LHCN-M2 (cell line): ENCODE measurements at regions not wholly inside any gene's neighbourhood (a gene's known extent, or its start where the extent isn't known, plus 50 kb on each side); places are given as distances from the start of the nearest gene placed in this dataset.

ENCODE experiments used
- DNase-seq: peaks from one replicate; pipeline ENCODE4 v3.0.0-alpha.2; 2012; ENCODE audit warnings: low read depth

DNA sequence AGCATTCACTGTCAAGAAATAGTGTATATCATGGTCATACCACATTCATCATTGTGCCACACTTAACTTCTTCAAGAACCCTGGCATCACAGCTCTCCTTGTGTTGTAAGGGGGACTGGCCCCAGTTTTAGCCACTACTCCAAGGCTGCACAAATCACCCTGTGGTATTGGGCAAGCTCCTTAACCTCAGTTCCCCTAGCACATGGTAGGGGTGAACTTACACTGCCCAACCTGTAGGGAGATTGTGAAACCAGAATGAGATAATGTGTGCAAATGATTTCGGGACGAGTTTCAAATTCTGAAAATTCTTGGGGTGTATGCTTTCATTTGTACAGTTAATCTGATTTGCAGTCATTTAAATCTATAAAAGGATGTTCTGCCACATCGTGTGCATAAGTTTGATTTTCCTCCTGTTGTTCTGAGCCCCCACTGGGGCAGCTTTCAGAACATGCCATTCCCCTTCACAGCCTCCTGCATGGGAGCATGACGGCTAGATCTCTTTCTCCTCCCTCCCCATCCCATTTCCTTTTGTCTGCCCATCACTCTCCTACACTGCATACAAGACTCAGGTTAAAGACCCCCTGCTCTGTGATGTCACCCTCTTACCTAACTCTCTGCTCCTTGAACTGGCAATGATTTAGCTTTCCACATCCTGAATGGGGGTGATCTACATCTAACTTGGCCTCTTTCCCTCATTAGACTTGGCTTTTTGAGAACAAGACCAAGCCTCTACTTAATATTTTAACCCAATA, 290.3 kb downstream of the CHRM3 start:
- no peak for DNase-seq

DNA sequence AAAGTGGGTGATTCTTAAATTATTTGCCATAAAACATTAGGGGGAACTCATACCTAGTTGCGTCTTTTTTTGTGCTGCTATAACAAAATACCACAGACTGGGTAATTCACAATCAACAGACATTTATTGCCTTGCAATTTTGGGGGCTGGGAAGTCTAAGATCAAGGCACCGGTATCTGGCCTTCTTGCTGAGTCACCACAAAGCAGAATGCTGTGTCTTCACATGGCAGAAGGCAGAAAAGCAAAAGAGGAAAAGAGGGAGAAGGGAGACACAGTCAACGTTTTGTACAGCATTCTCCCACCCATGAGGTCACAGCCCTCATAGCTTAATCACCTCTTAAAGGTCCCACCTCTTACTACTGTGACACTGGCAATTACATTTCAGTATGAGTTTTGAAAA, 291.0 kb downstream of the CHRM3 start:
- no peak for DNase-seq

DNA sequence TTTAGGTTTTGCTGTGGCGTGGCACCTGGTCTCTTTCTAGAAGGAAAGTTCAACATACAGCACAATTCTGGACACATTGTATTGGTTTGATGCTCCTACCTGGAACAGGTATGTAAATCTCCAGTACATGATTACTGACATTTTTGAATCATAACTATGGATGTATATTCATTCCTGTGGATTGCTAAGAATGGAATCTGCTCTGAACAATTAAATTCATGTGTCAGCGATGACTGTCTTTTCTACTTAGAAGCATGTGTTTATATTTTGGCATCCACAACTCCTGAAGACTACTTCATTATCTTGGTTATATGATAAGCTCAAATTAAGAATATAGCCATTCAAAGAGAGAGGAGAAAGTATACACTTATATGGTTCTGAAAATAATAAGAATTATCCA, 291.8 kb downstream of the CHRM3 start:
- no peak for DNase-seq

DNA sequence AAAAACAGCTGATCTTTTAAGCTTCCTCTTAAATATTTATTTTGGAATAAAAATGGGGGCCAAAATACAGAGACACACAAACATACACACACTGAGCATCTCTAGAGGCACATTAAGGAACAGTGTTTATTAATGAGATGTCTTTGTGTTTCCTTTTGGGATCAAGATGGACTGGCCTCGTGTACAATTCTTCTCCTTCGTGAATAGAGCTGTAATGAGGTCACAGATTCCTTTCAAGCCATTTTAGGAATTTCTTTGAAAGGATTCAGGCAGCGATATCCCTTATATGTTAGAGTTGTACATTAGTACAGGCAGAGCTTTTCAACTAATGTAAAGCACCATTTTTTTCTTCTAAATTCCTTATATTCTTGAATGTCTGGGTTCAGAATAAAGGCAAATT, 295.7 kb downstream of the CHRM3 start:
- DNase-seq: no peak

DNA sequence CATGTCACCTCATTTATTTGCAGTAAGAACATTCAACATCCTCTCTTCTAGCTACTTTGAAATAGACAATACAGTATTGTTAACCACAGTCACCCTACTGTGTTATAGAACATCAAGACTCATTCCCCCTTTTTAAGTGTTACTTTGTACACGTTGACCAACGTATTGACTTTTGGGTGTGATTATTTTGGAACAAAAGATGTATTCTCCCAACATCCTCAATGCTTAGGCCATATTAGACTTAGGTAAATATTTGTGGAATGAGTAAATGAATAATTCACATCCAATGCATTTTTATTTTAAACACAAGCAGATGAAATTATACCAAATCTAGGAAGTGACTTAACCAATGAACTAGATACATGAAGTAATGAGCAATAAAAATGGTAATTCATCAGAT, 296.6 kb downstream of the CHRM3 start:
- no peak for DNase-seq

DNA sequence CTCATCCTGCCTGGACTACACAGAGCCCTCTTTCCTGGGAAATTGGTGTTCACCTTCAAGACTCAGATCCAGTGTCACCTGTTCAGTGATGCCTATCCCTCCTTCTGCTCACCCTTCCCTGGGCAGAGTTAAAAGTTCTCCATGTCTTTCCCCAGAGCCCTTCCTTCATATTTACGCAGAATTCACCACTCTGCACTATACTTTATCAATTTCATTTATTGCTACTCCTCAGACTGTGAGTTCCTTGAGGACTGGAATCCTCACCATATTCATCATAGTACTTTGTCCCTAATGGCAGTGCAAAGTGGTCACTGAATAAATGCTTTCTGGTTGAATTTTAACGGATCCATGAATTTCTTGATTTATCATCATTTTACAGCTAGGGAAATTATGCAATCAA, 300.0 kb downstream of the CHRM3 start:
- no peak for DNase-seq

DNA sequence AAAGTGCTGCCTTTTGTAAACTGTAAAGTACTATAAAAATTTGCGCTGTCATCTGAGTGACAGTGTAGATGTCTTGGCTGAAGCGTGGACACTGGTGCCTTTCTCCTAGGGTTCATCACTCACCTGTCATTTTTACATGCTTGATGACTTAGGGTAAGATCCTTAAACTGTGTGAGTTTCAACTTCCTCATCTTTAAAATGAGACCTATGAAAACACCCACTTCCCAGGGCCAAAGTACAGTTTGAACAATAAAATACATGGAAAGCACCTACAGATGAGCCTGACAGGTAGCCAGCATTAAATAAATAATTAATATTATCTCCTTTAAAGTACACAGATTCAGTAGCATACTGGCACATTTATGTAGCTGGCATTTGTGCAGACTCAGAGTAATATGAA, 309.9 kb downstream of the CHRM3 start:
- no peak for DNase-seq

DNA sequence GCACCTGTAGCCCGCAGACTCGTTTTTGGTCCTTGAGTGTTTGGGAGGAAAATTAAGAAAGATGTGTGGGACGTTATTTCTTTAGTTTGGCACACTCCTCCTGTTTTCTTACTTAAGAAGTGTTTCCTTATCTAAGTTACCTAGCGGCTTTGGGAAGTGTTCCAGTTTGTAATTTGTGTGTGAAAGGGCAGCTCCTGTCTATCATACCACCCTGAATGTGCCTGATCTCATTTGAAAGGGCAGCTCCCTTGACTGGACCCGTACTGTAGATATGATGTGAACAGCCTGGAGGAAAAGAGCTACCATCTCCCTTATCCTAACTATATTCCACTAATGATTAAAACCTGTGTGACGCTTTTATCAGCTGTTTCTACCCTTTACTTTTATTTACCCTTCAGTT, 314.3 kb downstream of the CHRM3 start:
- DNase-seq: no peak

DNA sequence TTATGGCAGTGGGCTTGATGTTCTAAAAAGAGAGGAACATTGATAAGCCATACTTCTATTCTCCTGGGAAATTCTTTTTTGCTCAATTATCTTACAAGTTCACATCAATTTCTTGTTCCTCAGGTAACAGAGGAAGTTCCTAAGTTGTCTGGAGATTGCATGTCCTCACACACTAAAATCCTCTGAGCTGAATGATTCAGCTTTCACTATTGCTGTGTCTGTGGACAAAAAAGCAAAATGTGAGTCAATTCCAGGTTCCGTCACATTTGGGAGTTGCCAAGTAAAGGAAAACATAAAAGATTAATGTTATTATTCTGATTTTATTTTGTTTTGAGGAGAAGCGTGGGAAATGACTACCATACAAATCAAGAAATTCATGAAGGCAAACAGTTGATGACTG, 316.7 kb downstream of the CHRM3 start:
- no peak for DNase-seq

DNA sequence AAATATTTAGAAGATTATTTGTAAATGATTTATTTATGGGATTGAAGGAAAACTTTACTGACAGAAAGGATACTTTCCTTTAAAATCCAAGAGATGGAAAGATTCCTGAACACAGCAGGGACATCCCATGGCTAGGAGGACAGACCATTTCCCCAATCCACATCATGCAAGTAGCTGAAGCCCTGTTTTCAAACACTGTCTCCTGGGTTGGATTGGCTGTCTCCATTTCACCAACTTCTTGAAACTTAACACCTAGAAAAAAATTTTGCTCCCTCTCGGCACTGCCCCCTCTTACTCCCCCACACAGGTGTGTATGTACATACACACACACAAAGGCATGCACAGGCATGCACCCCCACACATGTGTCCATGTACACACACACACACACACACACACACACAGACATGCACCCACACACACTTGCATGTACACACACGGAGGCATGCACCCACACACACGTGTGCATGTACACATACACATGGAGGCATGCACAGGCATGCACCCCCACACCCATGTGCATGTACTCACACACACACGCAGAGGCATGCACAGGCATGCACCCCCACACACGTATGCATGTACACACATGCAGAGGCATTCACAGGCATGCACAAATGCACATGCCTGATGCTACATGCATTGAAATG, 320.0 kb downstream of the CHRM3 start:
- DNase-seq: no peak

DNA sequence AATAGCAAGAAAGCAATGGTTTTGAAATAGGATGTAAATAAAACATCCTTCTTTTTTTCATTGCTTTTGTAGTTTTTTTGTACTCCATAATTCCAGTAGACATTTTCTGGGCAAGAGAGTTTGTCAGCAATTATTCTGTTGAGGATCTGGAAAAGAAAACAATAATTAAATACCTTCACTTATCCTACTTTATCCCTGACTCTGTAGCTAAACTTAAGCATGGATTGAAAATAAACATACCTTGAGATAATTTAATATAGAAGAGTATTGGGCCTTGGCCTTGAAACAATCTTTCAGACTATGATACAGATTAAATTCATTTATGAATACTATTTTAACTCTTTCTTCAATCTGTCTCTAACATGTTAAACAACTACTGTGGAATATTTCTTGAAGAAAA, 321.2 kb downstream of the CHRM3 start:
- no peak for DNase-seq

DNA sequence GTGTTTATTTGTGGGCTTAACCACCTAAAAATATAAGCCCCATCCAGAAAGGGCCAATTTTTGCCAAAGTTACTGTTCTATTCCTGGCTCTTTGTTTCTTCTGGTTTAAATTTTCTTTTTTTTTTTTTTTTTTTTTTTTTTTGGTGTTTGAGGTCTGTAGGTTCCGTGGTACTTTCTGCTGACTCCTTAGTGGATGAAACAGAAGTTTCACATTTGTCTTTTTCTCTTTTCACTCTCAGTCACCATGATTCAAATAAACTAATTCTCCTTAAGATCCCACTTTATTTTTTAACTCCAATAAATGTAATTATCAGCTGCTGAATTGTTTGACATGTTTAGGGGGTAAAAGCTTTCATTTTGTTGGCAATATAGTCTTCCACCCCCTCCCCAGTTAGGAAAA, 322.3 kb downstream of the CHRM3 start:
- DNase-seq: no peak

DNA sequence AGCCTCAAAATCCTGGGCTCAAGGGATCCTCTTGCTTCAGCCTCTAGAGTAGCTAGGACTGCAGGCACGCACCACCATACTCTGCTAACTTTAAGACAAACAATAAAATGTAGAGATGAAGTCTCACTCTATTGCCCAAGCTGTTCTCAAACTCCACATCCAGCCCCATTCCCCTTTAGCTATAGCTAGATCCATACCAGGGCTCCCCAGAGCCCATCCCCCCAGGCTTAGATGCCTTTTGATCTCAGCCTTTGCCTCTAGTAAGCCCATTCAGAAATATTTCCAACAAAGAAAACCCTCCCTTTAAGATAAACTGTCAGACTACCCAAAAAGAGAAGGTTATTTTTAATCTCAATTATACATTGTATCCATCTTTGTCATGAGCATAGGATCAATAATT, 325.4 kb downstream of the CHRM3 start:
- DNase-seq: no peak

DNA sequence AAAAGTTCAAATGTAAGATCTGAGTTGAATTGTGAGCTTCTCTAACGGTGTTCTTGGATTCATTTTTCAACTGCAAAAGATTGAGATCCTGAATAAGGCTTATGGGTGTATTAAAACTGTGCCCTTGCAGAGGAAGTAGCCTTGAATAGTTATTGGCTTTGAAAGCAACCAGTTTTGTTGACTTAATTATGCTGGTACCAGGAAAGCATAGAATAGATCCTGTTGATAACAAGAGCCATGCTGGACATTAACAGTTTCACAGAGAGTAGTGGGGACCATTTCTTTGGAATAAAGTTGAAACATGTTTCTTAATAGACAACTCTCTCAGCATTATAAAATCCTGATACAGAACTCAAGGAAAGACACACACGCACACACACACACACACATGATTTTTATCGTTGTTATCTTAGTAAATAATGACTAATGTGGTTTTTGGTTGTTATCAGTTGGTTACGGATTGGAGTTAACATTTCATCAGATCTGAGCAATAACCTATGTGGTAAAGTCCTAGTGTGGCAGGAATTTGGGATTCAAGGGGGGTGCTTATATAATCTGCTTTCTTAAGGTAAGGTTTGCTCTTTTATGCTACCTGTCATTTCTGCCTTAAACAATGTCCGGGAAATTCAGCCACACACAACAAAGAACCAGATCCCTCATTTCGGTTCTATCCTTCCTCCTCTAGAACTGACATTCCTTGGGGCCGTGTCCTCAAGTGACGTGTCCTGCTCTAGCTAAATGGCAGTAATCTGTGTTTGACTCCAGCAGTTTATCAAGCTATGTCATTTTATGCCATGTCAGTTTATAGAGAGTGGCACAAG, 330.9 kb downstream of the CHRM3 start:
- no peak for DNase-seq

DNA sequence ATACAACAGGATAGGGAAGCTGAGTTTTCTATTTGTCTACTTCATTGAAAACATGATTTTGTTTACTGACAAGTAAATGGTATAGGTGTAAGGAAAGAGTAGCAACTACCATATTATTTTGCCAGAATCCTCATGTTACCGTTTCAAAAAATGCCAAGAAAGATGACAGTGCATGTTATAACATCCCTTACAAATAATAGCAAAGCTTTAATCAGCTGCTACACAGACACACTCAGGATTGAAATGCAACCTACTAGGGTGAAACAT, 331.5 kb downstream of the CHRM3 start:
- no peak for DNase-seq

DNA sequence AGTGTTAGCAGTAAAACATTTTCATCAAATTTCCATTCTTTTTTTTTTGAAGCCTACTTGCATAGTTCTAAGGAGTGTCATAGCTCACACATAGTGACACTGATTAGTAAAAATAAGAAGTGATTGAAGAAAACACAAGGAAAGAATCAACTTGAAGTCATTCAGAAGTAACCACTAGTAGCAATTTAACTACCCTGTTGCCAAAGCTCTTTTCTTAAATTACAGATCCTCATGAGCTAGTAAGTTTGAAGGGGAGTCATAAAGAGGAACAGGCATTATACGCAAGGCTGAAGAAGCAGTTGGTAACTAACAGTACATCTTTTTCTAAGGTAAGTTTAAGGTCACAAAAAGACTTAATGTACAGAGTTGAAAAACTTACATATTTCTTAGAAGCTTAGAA, 332.2 kb downstream of the CHRM3 start:
- no peak for DNase-seq

DNA sequence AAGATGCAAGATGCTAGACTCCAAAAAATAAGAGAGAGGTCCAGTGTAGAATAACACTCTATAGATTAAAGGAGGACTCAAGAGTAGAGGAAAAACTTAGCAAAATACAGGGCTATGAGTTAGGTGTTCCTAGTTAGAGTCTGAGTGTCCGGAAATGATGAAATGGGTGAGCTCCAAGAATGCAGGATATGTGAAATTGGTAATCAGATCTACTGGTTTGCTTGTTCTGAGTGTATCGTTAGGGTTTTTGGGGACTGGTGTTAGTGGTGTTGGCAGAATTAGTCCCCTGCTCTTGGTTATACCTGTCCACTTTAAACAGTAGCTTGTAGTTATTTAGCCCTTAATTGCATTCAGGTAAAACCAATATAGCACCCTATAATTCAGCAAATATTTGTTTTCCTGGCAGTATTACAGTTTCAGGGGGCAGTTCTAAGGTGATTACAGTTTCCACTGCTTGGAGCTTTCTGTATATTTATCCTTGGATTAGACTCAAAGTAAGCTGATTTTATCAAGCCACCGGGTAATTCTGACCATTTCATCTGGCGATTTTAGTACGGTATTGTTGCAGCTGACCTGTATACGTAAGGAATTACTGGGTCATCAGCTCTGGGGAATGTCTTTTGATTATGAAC, 332.7 kb downstream of the CHRM3 start:
- DNase-seq: no peak

DNA sequence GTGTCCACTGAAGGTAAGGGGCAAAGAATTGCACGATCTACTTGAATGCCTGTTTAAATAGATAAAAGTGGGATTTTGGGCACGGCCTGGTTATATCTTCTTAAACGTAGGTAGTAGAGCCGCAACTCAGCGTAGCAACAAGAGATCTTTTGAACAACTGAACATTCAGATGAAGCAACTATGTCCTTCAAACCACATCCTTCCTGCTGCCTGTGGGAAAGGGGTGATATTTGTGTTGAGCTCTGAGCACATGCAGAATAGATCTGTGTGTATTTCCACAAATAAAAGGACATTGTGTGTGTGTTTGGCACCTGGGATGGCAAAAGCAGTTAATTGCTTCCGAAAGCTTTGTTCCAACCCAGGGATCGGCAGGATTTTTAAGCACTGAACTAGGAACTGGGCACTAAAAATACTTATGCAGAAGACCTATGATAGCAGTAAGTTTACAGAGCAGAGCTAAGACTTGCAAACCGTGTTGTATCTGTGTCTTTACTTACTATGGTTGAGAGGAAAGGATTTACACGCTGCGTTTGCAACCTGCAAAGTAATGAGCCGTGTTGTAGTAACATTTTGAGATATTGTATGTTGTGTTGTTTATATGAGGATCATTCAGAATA, 333.4 kb downstream of the CHRM3 start:
- no peak for DNase-seq

DNA sequence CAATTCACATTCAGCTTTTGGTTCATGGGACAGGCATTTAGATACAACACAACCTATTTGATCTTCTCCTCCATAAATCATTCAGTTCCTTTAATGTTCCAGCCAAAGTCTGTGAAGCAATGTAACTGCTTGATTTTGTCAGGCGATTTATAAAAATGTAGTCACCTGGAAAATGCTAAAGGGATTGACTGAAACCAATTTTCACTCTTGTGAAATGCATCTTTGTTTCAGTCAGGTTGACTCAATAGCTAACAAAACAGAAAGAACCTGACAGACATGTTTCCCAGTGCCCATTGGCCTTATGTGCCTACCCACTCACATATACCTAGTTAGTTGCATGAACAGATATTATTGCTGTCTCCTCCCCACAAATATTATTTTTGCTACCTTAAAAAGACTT, 335.7 kb downstream of the CHRM3 start:
- DNase-seq: no peak

DNA sequence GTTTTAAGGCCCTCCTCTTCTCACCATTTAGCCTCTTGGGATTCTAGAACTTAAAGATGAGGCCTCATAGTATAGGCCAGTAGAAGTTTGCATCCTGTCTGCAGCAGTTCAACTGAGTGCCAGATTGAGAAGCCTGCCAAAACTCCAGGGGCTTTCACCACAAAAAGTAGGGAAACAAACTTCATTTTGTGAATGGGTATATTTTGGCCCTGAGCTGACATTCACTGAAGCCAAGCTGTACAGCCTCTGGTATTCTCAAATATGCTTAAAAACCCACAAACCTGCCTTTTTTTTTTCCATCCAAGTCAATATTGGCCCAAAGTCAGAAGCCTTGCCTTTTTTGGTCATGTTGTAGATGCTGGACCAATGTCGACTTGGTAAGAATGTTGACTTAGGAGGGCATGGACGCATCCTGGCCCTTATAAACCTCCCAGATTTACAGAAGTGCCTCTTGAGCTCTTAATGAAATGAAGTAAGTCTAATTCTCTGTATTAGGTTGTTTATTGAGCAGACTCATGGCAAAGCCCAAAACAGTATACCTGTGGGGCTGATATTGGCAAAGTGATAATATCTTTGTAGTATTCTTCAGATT, 337.5 kb downstream of the CHRM3 start:
- DNase-seq: no peak

DNA sequence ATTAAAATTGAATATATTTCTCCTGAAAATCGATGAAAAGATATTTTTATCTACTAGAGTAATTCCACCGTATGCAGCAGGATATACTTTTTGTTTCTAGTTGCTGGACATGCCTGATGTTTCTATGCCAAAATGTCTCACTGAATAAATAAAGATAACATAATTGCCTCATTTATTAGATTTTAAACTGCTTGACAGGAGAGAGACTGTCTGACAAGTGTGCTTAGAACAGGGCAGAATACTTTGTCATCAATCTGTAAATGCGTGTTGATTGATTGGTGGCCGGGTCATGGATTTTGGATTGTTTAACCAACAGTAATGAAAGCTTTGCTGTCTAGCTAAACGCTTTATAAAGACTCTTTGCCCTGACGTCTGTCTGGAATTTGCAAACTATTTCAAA, 339.0 kb downstream of the CHRM3 start:
- DNase-seq: no peak

DNA sequence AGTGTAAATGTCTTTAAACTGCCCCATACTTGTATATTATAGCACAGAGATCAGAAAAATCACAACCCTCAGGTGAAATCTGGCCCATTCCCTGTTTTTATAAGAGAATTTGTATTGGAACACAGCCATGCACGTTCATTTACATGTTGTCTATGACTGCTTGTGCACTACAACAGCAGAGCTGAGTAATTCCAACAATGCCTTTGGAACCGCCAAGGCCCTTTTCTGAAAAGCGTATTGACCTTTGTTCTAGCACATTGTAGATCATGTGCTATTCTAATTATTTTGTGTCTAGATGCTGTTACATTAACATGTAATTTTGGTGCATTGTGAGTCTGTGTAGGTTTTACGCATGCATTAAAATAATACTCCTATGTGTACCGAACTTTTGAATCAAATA, 339.6 kb downstream of the CHRM3 start:
- DNase-seq: no peak
